HCT116 (cell line): ENCODE measurements at regions not wholly inside any gene's neighbourhood (a gene's known extent, or its start where the extent isn't known, plus 50 kb on each side); places are given as distances from the start of the nearest gene placed in this dataset.
"Not testable (repeated sequence)": the region's sequence is repeated elsewhere in the genome, so short reads cannot be mapped to it uniquely, and the experiment has no call there.

ENCODE experiments used
- ATAC-seq: fragments of 200-7000 bp; cut with Tn5 transposase; 2 replicates; pipeline ENCODE4 v1.9.1; 2020; ENCODE audit warnings: mild to moderate bottlenecking, moderate library complexity
- BruUV-seq: library from RNA; stranded (reverse); fragments of 400-500 nt; replicated peaks from 2 replicates; lab custom pipeline; 2021; lab: Mats Ljungman, UMichigan
- CTCF ChIA-PET: fragments of 300-600 bp; sonication (Branson Sonifier 250); formaldehyde crosslinking; loops from one replicate; lab custom pipeline; 2021; ENCODE audit warnings: antibody characterized with exemption; lab: Charles Lee
- POLR2A ChIA-PET: fragments of 300-600, 350-600 bp; sonication (Branson Sonifier 250); formaldehyde crosslinking; loops from one replicate; lab custom pipeline; 2021; ENCODE audit warnings: antibody characterized with exemption; lab: Charles Lee
- RAD21 ChIA-PET, 2 experiments: fragments of 300-600 bp; sonication (Branson Sonifier 250); formaldehyde crosslinking; loops; one replicate each; lab custom pipeline; 2023; ENCODE audit warnings: low total read pairs in 2 of 2; ENCODE audit not compliant: uncharacterized antibody in 2 of 2, unreplicated experiment in 2 of 2, low non-redundant PET in 1 of 2; lab: Charles Lee
- DNase-seq: peaks from one replicate; pipeline ENCODE4 v3.0.0-alpha.2; 2010; ENCODE audit warnings: low read depth, low spot score
- H2AFZ ChIP-seq: fragments of 200-600 bp; shearing (Covaris generic), sonication (generic); 2 replicates; pipeline ENCODE4 v1.6.1; 2017; ENCODE audit warnings: low read depth, mixed run types, mixed read lengths, antibody characterized with exemption, low read length; ENCODE audit not compliant: poor library complexity, severe bottlenecking
- H3K27ac ChIP-seq: 2 replicates; pipeline ENCODE4 v1.5.1; 2012; ENCODE audit warnings: low read depth, low read length
- H3K27me3 ChIP-seq: fragments of 200-600 bp; sonication (generic); 2 replicates; pipeline ENCODE4 v1.6.1; 2016; ENCODE audit warnings: mixed run types, low read length, mixed read lengths; ENCODE audit not compliant: insufficient read depth
- H3K36me3 ChIP-seq, 2 experiments: fragments of 200-500 bp in 1 of 2; fragments of 200-600 bp in 1 of 2; sonication (Bioruptor generic) in 1 of 2; sonication (generic) in 1 of 2; 2 replicates each; pipeline versions ENCODE4 v1.5.1 to v1.6.1; 2014 to 2016; ENCODE audit warnings: low read length in 2 of 2, inconsistent platforms in 1 of 2, mixed read lengths in 1 of 2, mixed run types in 1 of 2; ENCODE audit not compliant: insufficient read depth in 2 of 2, control insufficient read depth in 1 of 2
- H3K4me1 ChIP-seq, 2 experiments: fragments of 200-600 bp in 1 of 2; sonication (generic) in 1 of 2; 2 replicates each; pipeline versions ENCODE4 v1.5.1 to v1.6.1; 2012 to 2017; ENCODE audit warnings: low read length in 2 of 2, inconsistent platforms in 1 of 2, mild to moderate bottlenecking in 1 of 2, mixed read lengths in 1 of 2, mixed run types in 1 of 2, moderate library complexity in 1 of 2; ENCODE audit not compliant: insufficient read depth in 2 of 2, control insufficient read depth in 1 of 2
- H3K4me2 ChIP-seq: fragments of 200-600 bp; sonication (generic); 2 replicates; pipeline ENCODE4 v1.6.1; 2017; ENCODE audit warnings: mixed run types, low read length, mixed read lengths
- H3K4me3 ChIP-seq, 2 experiments: fragments of 200-600 bp in 1 of 2; sonication (generic) in 1 of 2; replicated peaks in 1 of 2; 2 replicates each; pipeline ENCODE4 v1.5.1; 2011 to 2016; ENCODE audit warnings: low read length in 2 of 2, control low read depth in 1 of 2, low read depth in 1 of 2, mild to moderate bottlenecking in 1 of 2, mixed read lengths in 1 of 2, mixed run types in 1 of 2
- H3K79me2 ChIP-seq: fragments of 200-600 bp; sonication (generic); 2 replicates; pipeline ENCODE4 v1.6.1; 2017; ENCODE audit warnings: mild to moderate bottlenecking, mixed run types, low read length, moderate library complexity, mixed read lengths; ENCODE audit not compliant: insufficient read depth
- H3K9ac ChIP-seq: fragments of 200-600 bp; sonication (generic); 2 replicates; pipeline ENCODE4 v1.6.1; 2016; ENCODE audit warnings: low read length, mixed read lengths
- H3K9me2 ChIP-seq: fragments of 200-600 bp; sonication (generic), shearing (Covaris generic); 2 replicates; pipeline ENCODE4 v1.6.1; 2017; ENCODE audit warnings: mixed run types, mild to moderate bottlenecking, moderate library complexity; ENCODE audit not compliant: insufficient read depth
- H3K9me3 ChIP-seq, 2 experiments: fragments of 200-500 bp in 1 of 2; fragments of 200-600 bp in 1 of 2; sonication (Bioruptor generic) in 1 of 2; sonication (generic) in 1 of 2; 2 replicates each; pipeline ENCODE4 v1.6.1; 2014 to 2017; ENCODE audit warnings: low read length in 2 of 2, mixed read lengths in 2 of 2, inconsistent platforms in 1 of 2, low read depth in 1 of 2, mild to moderate bottlenecking in 1 of 2, mixed run types in 1 of 2, moderate library complexity in 1 of 2; ENCODE audit not compliant: control insufficient read depth in 1 of 2, insufficient read depth in 1 of 2
- H4K20me1 ChIP-seq: fragments of 200-600 bp; sonication (generic), shearing (Covaris generic); 2 replicates; pipeline ENCODE4 v1.6.1; 2017; ENCODE audit warnings: mixed run types, mild to moderate bottlenecking, moderate library complexity; ENCODE audit not compliant: insufficient read depth
- CBX3 ChIP-seq: IDR thresholded peaks from 2 replicates; pipeline ENCODE4 v1.6.1; 2012; ENCODE audit warnings: low read depth
- CEBPB ChIP-seq: IDR thresholded peaks from 2 replicates; pipeline ENCODE4 v1.6.1; 2012; ENCODE audit warnings: low read depth
- EGR1 ChIP-seq: IDR thresholded peaks from 2 replicates; pipeline ENCODE4 v1.6.1; 2012; ENCODE audit warnings: low read depth
- ELF1 ChIP-seq: IDR thresholded peaks from 2 replicates; pipeline ENCODE4 v1.6.1; 2012; ENCODE audit warnings: low read depth, borderline replicate concordance
- EZH2 ChIP-seq: fragments of 200-600 bp; sonication (generic); IDR thresholded peaks from 2 replicates; pipeline ENCODE4 v1.6.1; 2017; ENCODE audit warnings: antibody characterized with exemption, mixed run types
- EZH2phosphoT487 ChIP-seq: fragments of 200-600 bp; IDR thresholded peaks from 2 replicates; pipeline ENCODE4 v1.6.1; 2018; ENCODE audit warnings: antibody characterized with exemption, borderline replicate concordance
- FOSL1 ChIP-seq: IDR thresholded peaks from 2 replicates; pipeline ENCODE4 v1.6.1; 2012; ENCODE audit warnings: low read depth
- JUND ChIP-seq: IDR thresholded peaks from 2 replicates; pipeline ENCODE4 v1.6.1; 2012
- POLR2A ChIP-seq: IDR thresholded peaks from 2 replicates; pipeline ENCODE4 v1.7.0; 2011; ENCODE audit warnings: borderline replicate concordance; ENCODE audit not compliant: insufficient read depth, insufficient read length; ENCODE audit errors: extremely low read depth
- POLR2AphosphoS5 ChIP-seq: IDR thresholded peaks from 2 replicates; pipeline ENCODE4 v1.6.1; 2011; ENCODE audit warnings: mild to moderate bottlenecking, low read depth, low read length, moderate library complexity
- RAD21 ChIP-seq: IDR thresholded peaks from 2 replicates; pipeline ENCODE4 v1.6.1; 2012; ENCODE audit warnings: low read depth, mild to moderate bottlenecking
- SIN3A ChIP-seq: IDR thresholded peaks from 2 replicates; pipeline ENCODE4 v1.6.1; 2012; ENCODE audit warnings: low read depth
- SP1 ChIP-seq: IDR thresholded peaks from 2 replicates; pipeline ENCODE4 v1.6.1; 2012; ENCODE audit warnings: low read depth
- SRF ChIP-seq: IDR thresholded peaks from 2 replicates; pipeline ENCODE4 v1.6.1; 2012; ENCODE audit warnings: low read depth
- TCF7L2 ChIP-seq: IDR thresholded peaks from 2 replicates; pipeline ENCODE4 v1.7.0; 2011; ENCODE audit warnings: borderline replicate concordance, inconsistent platforms; ENCODE audit not compliant: insufficient read depth, insufficient read length; ENCODE audit errors: extremely low read depth
- ZFX ChIP-seq: fragments of 450-650 bp; IDR thresholded peaks from 2 replicates; pipeline ENCODE4 v1.6.1; 2017
- intact Hi-C: fragments of 100-400 bp; cut with micrococcal nuclease; formaldehyde crosslinking; loops from 2 replicates; pipeline ENCODE4 v1.10.0; 2022
- TF ChIP-seq, protein P1 (sequence below): IDR thresholded peaks from 2 replicates; pipeline ENCODE4 v1.6.1; 2012
- TF ChIP-seq, protein P2 (sequence below): IDR thresholded peaks from 2 replicates; pipeline ENCODE4 v1.6.1; 2012

DNA sequence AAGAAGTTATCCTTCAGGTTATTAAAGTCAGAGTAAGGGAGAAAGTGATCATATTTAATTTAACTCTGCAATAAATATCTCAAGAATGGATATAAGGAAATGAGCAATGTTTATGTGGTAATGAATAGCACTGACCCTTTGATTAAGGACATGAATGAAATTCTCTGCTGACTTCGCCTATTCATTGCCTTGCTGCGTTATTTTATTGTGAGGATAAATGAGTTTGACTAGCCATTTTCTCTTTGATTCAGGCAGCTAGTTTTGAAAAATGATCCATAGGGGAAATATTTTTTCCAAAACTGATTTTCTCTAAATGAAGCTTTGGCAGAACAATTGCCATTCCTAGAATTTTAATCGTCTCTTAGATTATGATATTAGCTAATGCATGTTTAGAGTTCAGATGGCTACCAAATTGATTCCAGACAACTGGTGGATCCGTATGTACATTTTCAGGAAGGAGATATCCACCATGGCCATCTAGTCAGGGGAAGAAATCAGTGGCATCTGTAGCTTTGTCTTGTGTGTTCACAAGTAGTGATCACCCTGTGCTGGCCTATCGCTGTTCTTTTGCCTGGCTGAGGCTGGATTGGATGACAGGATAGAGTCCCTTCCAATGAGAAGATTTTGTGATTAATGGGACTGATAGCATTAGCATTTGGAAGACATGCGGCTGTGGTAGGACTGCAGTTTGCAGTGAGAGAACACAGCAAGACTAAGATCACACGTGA is 302.3 kb upstream of the RGS6 start:
- RAD21 ChIA-PET, result no interaction called here

DNA sequence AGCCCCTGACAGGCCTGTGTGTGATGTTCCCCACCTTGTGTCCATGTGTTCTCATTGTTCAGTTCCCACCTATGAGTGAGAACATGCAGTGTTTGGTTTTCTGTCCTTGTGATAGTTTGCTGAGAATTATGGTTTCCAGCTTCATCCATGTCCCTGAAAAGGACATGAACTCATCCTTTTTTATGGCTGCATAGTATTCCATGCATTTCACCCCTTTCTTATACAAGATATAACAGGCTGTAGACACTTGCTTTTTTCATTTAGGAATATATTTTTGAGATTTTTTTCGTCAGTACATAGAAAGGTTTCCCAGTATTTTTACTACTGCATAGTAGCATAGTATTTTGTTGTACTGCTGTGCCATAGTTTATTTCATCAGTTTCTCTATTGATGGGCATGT is 301.2 kb upstream of the RGS6 start:
- H3K79me2 ChIP-seq, H3K27ac ChIP-seq, H2AFZ ChIP-seq, H4K20me1 ChIP-seq, H3K4me3 ChIP-seq, H3K9me3 ChIP-seq, BruUV-seq, DNase-seq, H3K4me2 ChIP-seq, POLR2A ChIA-PET, H3K9me2 ChIP-seq, RAD21 ChIA-PET, H3K27me3 ChIP-seq, H3K4me1 ChIP-seq, ATAC-seq, CTCF ChIA-PET, H3K36me3 ChIP-seq, intact Hi-C loops, H3K9ac ChIP-seq: not testable (repeated sequence)

More for the DNA sequence above, 302.3 kb upstream of the RGS6 start:
- ATAC-seq (no peak), DNase-seq (no peak)
- no peak overlapping the region for H3K4me2 ChIP-seq
- ChIA-PET CTCF (no interaction called here), POLR2A (no interaction called here)
- H4K20me1 ChIP-seq, result no peaks in the 10 kb centered on the region; the same call in 1 of the 2 replicates
- H3K9me2 ChIP-seq, result no peaks in the 10 kb centered on the region
- H3K9ac ChIP-seq, result no peak overlapping the region
- intact Hi-C loops, result no loop called here
- TF ChIP-seq EGR1 (no peak), ELF1 (no peak), SRF (no peak), JUND (no peak), SIN3A (no peak), POLR2AphosphoS5 (no peak), TCF7L2 (no peak), EZH2 (no peak), ZFX (no peak), CBX3 (no peak), CEBPB (no peak), SP1 (no peak), RAD21 (no peak), POLR2A (no peak), FOSL1 (no peak), EZH2phosphoT487 (no peak)
- TF ChIP-seq, protein P1, sequence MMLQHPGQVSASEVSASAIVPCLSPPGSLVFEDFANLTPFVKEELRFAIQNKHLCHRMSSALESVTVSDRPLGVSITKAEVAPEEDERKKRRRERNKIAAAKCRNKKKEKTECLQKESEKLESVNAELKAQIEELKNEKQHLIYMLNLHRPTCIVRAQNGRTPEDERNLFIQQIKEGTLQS, result no peak
- TF ChIP-seq, protein P2, sequence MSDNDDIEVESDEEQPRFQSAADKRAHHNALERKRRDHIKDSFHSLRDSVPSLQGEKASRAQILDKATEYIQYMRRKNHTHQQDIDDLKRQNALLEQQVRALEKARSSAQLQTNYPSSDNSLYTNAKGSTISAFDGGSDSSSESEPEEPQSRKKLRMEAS, result no peak
- no peaks in the 10 kb centered on the region for H3K27me3 ChIP-seq
- no peaks in the 10 kb centered on the region for H3K79me2 ChIP-seq
- no peak overlapping the region for H2AFZ ChIP-seq
- no TSS peak for BruUV-seq
- no peak overlapping the region for H3K4me3 ChIP-seq
- H3K9me3 ChIP-seq, result no peaks in the 10 kb centered on the region
- no peak overlapping the region for H3K27ac ChIP-seq
- no peaks in the 10 kb centered on the region for H3K36me3 ChIP-seq
- no peaks in the 10 kb centered on the region for H3K4me1 ChIP-seq
